Gastrocnemius medialis (tissue), 4 donors: ENCODE measurements at regions not wholly inside any gene's neighbourhood (a gene's known extent, or its start where the extent isn't known, plus 50 kb on each side); places are given as distances from the start of the nearest gene placed in this dataset.

Experiments
- ATAC-seq, 2 donors: fragments of 150-250 bp; one replicate each; pipeline ENCODE4 v1.9.1; 2016
- DNase-seq, 2 donors: peaks; one replicate each; pipeline ENCODE4 v3.0.0-alpha.2; 2019
- H3K27ac ChIP-seq, 4 donors: fragments of 200-600 bp; sonication (generic); 1 replicate in 1 of 4; 2 replicates in 3 of 4; pipeline ENCODE4 v1.5.1; 2016 to 2018; ENCODE audit warnings: mild to moderate bottlenecking in 2 of 4, moderate library complexity in 1 of 4
- H3K27me3 ChIP-seq, 3 donors: fragments of 200-600 bp; sonication (generic) in 2 of 3; 1 replicate in 1 of 3; 2 replicates in 2 of 3; pipeline versions ENCODE4 v1.5.1 to v1.6.0; 2016 to 2019; ENCODE audit warnings: mild to moderate bottlenecking in 1 of 3, moderate library complexity in 1 of 3
- H3K36me3 ChIP-seq, 2 donors: fragments of 200-600 bp; sonication (generic) in 1 of 2; one replicate each; pipeline ENCODE4 v1.5.1; 2017 to 2018
- H3K4me1 ChIP-seq, 2 donors: fragments of 200-600 bp; sonication (generic) in 1 of 2; one replicate each; pipeline ENCODE4 v1.5.1; 2016 to 2017; ENCODE audit warnings: mild to moderate bottlenecking in 2 of 2
- H3K4me3 ChIP-seq, 4 donors: fragments of 200-600 bp; sonication (generic) in 3 of 4; 1 replicate in 1 of 4; 2 replicates in 3 of 4; pipeline ENCODE4 v1.5.1; 2016 to 2019; ENCODE audit warnings: mild to moderate bottlenecking in 2 of 4
- H3K9me3 ChIP-seq, 3 donors: fragments of 200-600 bp; sonication (generic) in 2 of 3; 1 replicate in 1 of 3; 2 replicates in 2 of 3; pipeline ENCODE4 v1.5.1; 2016 to 2019
- CTCF ChIP-seq, 5 experiments: fragments of 450-650 bp in 3 of 5; fragments of 200-600 bp in 2 of 5; sonication (generic) in 2 of 5; IDR thresholded peaks in 4 of 5; conservative IDR thresholded peaks in 1 of 5; 1 replicate in 4 of 5; 2 replicates in 1 of 5; pipeline ENCODE4 v1.5.1; 2016 to 2019; ENCODE audit warnings: antibody characterized with exemption in 5 of 5, mild to moderate bottlenecking in 3 of 5, moderate library complexity in 3 of 5
- POLR2A ChIP-seq, 2 donors: fragments of 450-650 bp; IDR thresholded peaks; one replicate each; pipeline ENCODE4 v1.6.1; 2017; ENCODE audit warnings: antibody characterized with exemption in 2 of 2, mild to moderate bottlenecking in 2 of 2, moderate library complexity in 2 of 2
- in situ Hi-C, 4 donors: fragments of 200-750 bp; cut with MboI; loops; one replicate each; pipeline versions ENCODE4 v1.15.0 to v1.8.0; 2017; ENCODE audit warnings: low sequenced_read_pairs in 4 of 4
- intact Hi-C: fragments of 100-400 bp; cut with DNase I; formaldehyde crosslinking; loops from one replicate; pipeline ENCODE4 v1.15.1; 2023; ENCODE audit warnings: low total_unique reads

GRCh38 chr18:78643004-78643403 lies 336.6 kb upstream of the SALL3 start:
- DNase-seq = no peak
- H3K9me3 ChIP-seq = no peaks in the 10 kb centered on the region
- no peak overlapping the region for H3K27ac ChIP-seq
- ATAC-seq = no peak
- intact Hi-C loops (no loop called here), in situ Hi-C loops (no loop called here)
- H3K4me3 ChIP-seq = no peak overlapping the region
- TF ChIP-seq POLR2A (IDR thresholded peaks at IDR 0.05) = no peak
- TF ChIP-seq CTCF (IDR thresholded peaks at IDR 0.05 in 4 of 5, conservative IDR thresholded peaks at IDR 0.05 in 1 of 5) = no peak
- H3K36me3 ChIP-seq = no peaks in the 10 kb centered on the region
- no peaks in the 10 kb centered on the region for H3K4me1 ChIP-seq
- H3K27me3 ChIP-seq = peaks cover 0 to 4% (median 0%) of the 10 kb centered on the region in 3 donors

GRCh38 chr18:78643981-78644380 lies 335.6 kb upstream of the SALL3 start:
- no peak for TF ChIP-seq CTCF (IDR thresholded peaks at IDR 0.05 in 4 of 5, conservative IDR thresholded peaks at IDR 0.05 in 1 of 5)
- TF ChIP-seq POLR2A (IDR thresholded peaks at IDR 0.05) = no peak
- intact Hi-C loops (no loop called here), in situ Hi-C loops (no loop called here)
- H3K9me3 ChIP-seq = no peaks in the 10 kb centered on the region
- ATAC-seq (no peak), DNase-seq (no peak)
- H3K27ac ChIP-seq = no peak overlapping the region
- no peak overlapping the region for H3K4me3 ChIP-seq
- peaks cover 0 to 4% (median 0%) of the 10 kb centered on the region in 3 donors for H3K27me3 ChIP-seq
- H3K36me3 ChIP-seq = no peaks in the 10 kb centered on the region
- no peaks in the 10 kb centered on the region for H3K4me1 ChIP-seq

- in situ Hi-C loops = no loop called here
- TF ChIP-seq POLR2A (IDR thresholded peaks at IDR 0.05) (no peak), CTCF (IDR thresholded peaks at IDR 0.05 in 4 of 5, conservative IDR thresholded peaks at IDR 0.05 in 1 of 5) (no peak)
- ATAC-seq (no peak), DNase-seq (no peak)
- no peak overlapping the region for H3K27ac ChIP-seq
- H3K27me3 ChIP-seq = peaks cover 0 to 4% (median 0%) of the 10 kb centered on the region in 3 donors
- H3K4me3 ChIP-seq = no peak overlapping the region
- intact Hi-C loops = no loop called here
- H3K9me3 ChIP-seq = no peaks in the 10 kb centered on the region
- no peaks in the 10 kb centered on the region for H3K4me1 ChIP-seq
- H3K36me3 ChIP-seq = no peaks in the 10 kb centered on the region
Measured at GRCh38 chr18:78645216-78645615, 334.4 kb upstream of the SALL3 start.

DNA sequence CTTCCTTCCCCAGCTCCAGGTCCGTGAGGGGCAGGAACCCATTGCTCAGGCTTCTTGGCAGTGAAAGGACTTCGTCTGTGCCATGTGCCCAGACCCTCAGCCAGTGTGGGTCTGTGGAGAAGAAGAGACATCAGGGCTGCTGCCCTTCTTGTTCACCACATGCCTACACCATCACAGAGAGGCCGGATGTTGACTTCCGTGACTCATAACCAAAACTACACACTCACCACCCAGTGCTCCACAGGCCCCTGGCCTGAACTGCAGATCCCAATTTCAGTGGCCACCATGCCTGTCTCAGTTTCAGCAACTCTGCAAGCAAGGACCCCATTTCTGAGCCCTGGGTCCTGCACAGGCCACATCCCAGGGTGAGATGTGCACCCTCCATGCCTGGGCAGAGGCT lies 332.6 kb upstream of the SALL3 start:
- DNase-seq (no peak), ATAC-seq (no peak)
- TF ChIP-seq CTCF (IDR thresholded peaks at IDR 0.05 in 4 of 5, conservative IDR thresholded peaks at IDR 0.05 in 1 of 5) (no peak), POLR2A (IDR thresholded peaks at IDR 0.05) (no peak)
- Histone ChIP-seq H3K27me3 (peaks cover 0 to 4% (median 0%) of the 10 kb centered on the region in 3 donors), H3K4me3 (no peak overlapping the region), H3K9me3 (no peaks in the 10 kb centered on the region), H3K36me3 (no peaks in the 10 kb centered on the region), H3K4me1 (no peaks in the 10 kb centered on the region), H3K27ac (no peak overlapping the region)
- intact Hi-C loops (no loop called here), in situ Hi-C loops (no loop called here)

DNA sequence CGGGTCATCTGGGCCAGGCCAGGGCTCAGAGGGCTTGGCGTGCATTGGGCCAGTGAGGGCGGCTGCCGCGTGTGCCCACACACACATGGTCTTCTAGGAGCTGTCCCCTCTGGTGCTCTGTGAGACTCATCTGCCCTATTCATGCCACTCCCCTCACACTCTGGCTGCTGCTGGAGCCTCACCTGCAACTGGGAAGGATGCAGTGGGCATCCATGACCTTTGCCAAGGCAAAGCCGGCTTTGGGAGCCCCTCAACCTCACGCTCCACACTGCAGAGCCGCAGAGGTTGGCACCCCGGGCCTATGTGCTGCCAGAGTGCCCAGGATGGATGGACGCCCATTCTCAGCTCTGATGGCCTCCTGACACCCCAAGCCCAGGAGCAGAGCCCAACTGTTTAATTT lies 330.2 kb upstream of the SALL3 start:
- Histone ChIP-seq H3K36me3 (no peaks in the 10 kb centered on the region), H3K4me1 (no peaks in the 10 kb centered on the region), H3K4me3 (no peak overlapping the region), H3K27me3 (no peaks in the 10 kb centered on the region), H3K27ac (no peak overlapping the region), H3K9me3 (no peaks in the 10 kb centered on the region)
- in situ Hi-C loops (no loop called here), intact Hi-C loops (no loop called here)
- TF ChIP-seq CTCF (IDR thresholded peaks at IDR 0.05 in 4 of 5, conservative IDR thresholded peaks at IDR 0.05 in 1 of 5) (no peak), POLR2A (IDR thresholded peaks at IDR 0.05) (no peak)
- ATAC-seq = no peak
- DNase-seq = no peak
